ENCODE measurements at regions not wholly inside any gene's neighbourhood (a gene's known extent, or its start where the extent isn't known, plus 50 kb on each side); places are given as distances from the start of the nearest gene placed in this dataset.

- Histone ChIP-seq H3K36me3 (no peaks in the 10 kb centered on the region), H3K4me1 (no peaks in the 10 kb centered on the region), H3K4me3 (no peak overlapping the region), H3K9me3 (ENCODE audit: low read depth) (no peaks in the 10 kb centered on the region), H2AFZ (replicated peaks) (no peak overlapping the region), H4K20me1 (ENCODE audit: low read depth) (no peaks in the 10 kb centered on the region), H3K9ac (no peak overlapping the region), H3K79me2 (ENCODE audit: low read depth) (no peaks in the 10 kb centered on the region), H3K27me3 (no peaks in the 10 kb centered on the region), H3K4me2 (no peak overlapping the region), H3F3A (ENCODE audit: low read depth) (no peaks in the 10 kb centered on the region), H3K27ac (no peak overlapping the region)
- H3K27me3 Mint-ChIP-seq (ENCODE audit: insufficient read depth, low read depth) = no peaks in the 10 kb centered on the region
- H3K36me3 Mint-ChIP-seq = no peaks in the 10 kb centered on the region
- TF ChIP-seq EZH2phosphoT487 (IDR thresholded peaks at IDR 0.05) = no peak
- TF ChIP-seq CTCF (IDR thresholded peaks at IDR 0.05) = no peak
- TF ChIP-seq EZH2 (IDR thresholded peaks at IDR 0.05) = no peak
- H3K9me3 Mint-ChIP-seq = no peaks in the 10 kb centered on the region
- no peak overlapping the region for H3K4me3 Mint-ChIP-seq
- no peak for DNase-seq (ENCODE audit: low spot score)
- H3K27ac Mint-ChIP-seq = no peak overlapping the region
- H3K4me1 Mint-ChIP-seq = no peaks in the 10 kb centered on the region
Observed at GRCh38 chr4:173651651-173652282, 121.7 kb upstream of the HAND2 start.

GRCh38 chr4:173647902-173648301 lies 117.9 kb upstream of the HAND2 start:
- no peaks in the 10 kb centered on the region for H3F3A ChIP-seq (ENCODE audit: low read depth)
- no peaks in the 10 kb centered on the region for H3K9me3 ChIP-seq (ENCODE audit: low read depth)
- H3K4me1 Mint-ChIP-seq = no peaks in the 10 kb centered on the region
- H4K20me1 ChIP-seq (ENCODE audit: low read depth) = no peaks in the 10 kb centered on the region
- H3K4me3 ChIP-seq = no peak overlapping the region
- H3K9me3 Mint-ChIP-seq = no peaks in the 10 kb centered on the region
- no peaks in the 10 kb centered on the region for H3K27me3 Mint-ChIP-seq (ENCODE audit: insufficient read depth, low read depth)
- H3K4me3 Mint-ChIP-seq = no peak overlapping the region
- no peak overlapping the region for H3K27ac Mint-ChIP-seq
- no peak overlapping the region for H2AFZ ChIP-seq (replicated peaks)
- no peaks in the 10 kb centered on the region for H3K36me3 Mint-ChIP-seq
- H3K9ac ChIP-seq = no peak overlapping the region
- no peak overlapping the region for H3K27ac ChIP-seq
- no peaks in the 10 kb centered on the region for H3K4me1 ChIP-seq
- no peak overlapping the region for H3K4me2 ChIP-seq
- TF ChIP-seq EZH2phosphoT487 (IDR thresholded peaks at IDR 0.05) = no peak
- no peak for TF ChIP-seq CTCF (IDR thresholded peaks at IDR 0.05)
- no peak for TF ChIP-seq EZH2 (IDR thresholded peaks at IDR 0.05)
- no peaks in the 10 kb centered on the region for H3K36me3 ChIP-seq
- no peaks in the 10 kb centered on the region for H3K79me2 ChIP-seq (ENCODE audit: low read depth)
- no peak for DNase-seq (ENCODE audit: low spot score)
- H3K27me3 ChIP-seq = no peaks in the 10 kb centered on the region

GRCh38 chr4:173642509-173642908 lies 112.5 kb upstream of the HAND2 start:
- TF ChIP-seq EZH2phosphoT487 (IDR thresholded peaks at IDR 0.05) = no peak
- no peak for TF ChIP-seq CTCF (IDR thresholded peaks at IDR 0.05)
- TF ChIP-seq EZH2 (IDR thresholded peaks at IDR 0.05) = no peak
- no peaks in the 10 kb centered on the region for H3K4me1 Mint-ChIP-seq
- H3K36me3 ChIP-seq = no peaks in the 10 kb centered on the region
- peaks cover 1% of the 10 kb centered on the region for H3K9me3 Mint-ChIP-seq
- H3K79me2 ChIP-seq (ENCODE audit: low read depth) = no peaks in the 10 kb centered on the region
- no peaks in the 10 kb centered on the region for H3K27me3 Mint-ChIP-seq (ENCODE audit: insufficient read depth, low read depth)
- no peaks in the 10 kb centered on the region for H3K36me3 Mint-ChIP-seq
- no peak overlapping the region for H2AFZ ChIP-seq (replicated peaks)
- no peaks in the 10 kb centered on the region for H3K27me3 ChIP-seq
- H3K27ac Mint-ChIP-seq = no peak overlapping the region
- no peak overlapping the region for H3K9ac ChIP-seq
- H3K4me3 Mint-ChIP-seq = no peak overlapping the region
- H3K27ac ChIP-seq = no peak overlapping the region
- no peak overlapping the region for H3K4me3 ChIP-seq
- no peaks in the 10 kb centered on the region for H3K4me1 ChIP-seq
- H3K4me2 ChIP-seq = no peak overlapping the region
- H4K20me1 ChIP-seq (ENCODE audit: low read depth) = no peaks in the 10 kb centered on the region
- H3F3A ChIP-seq (ENCODE audit: low read depth) = no peaks in the 10 kb centered on the region
- no peaks in the 10 kb centered on the region for H3K9me3 ChIP-seq (ENCODE audit: low read depth)
- no peak for DNase-seq (ENCODE audit: low spot score)
